Tibial nerve (tissue), 4 donors: ENCODE measurements at regions not wholly inside any gene's neighbourhood (a gene's known extent, or its start where the extent isn't known, plus 50 kb on each side); places are given as distances from the start of the nearest gene placed in this dataset.

Experiments used
- EP300 ChIP-seq, 2 donors: sonication (generic); formaldehyde crosslinking; IDR thresholded peaks; one replicate each; pipeline ENCODE4 v1.6.1; 2017; ENCODE audit warnings: antibody characterized with exemption in 2 of 2, mild to moderate bottlenecking in 1 of 2
- POLR2A ChIP-seq, 2 donors: fragments of 450-650 bp; IDR thresholded peaks; one replicate each; pipeline ENCODE4 v1.6.1; 2017; ENCODE audit warnings: antibody characterized with exemption in 2 of 2, mild to moderate bottlenecking in 2 of 2, moderate library complexity in 2 of 2
- TF ChIP-seq, protein P1 (sequence below), 5 experiments: fragments of 200-600 bp in 3 of 5; fragments of 450-650 bp in 2 of 5; sonication (generic) in 3 of 5; IDR thresholded peaks; one replicate each; pipeline ENCODE4 v1.5.1; 2016 to 2019; ENCODE audit warnings: antibody characterized with exemption in 5 of 5, mild to moderate bottlenecking in 3 of 5, moderate library complexity in 2 of 5

DNA sequence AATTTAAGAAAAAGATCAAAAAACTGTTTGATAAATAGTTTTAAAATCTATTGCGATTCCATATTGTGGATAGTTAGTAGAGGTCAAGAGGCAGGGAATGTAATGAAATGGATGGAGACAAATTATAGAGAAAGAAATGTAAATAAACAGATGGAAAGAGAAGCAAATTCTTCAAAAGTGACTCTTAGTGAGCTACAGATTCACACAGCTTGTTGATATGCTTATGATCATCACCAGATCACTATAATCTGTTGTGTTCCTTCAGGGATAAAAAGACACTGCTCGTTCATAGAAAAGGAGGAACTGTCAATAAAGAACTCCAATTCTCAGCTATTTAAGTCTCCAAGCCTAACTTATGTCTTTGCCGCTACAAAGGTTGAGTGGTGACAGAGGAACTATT, 251.4 kb upstream of the SEMA3C start:
- TF ChIP-seq, protein P1, sequence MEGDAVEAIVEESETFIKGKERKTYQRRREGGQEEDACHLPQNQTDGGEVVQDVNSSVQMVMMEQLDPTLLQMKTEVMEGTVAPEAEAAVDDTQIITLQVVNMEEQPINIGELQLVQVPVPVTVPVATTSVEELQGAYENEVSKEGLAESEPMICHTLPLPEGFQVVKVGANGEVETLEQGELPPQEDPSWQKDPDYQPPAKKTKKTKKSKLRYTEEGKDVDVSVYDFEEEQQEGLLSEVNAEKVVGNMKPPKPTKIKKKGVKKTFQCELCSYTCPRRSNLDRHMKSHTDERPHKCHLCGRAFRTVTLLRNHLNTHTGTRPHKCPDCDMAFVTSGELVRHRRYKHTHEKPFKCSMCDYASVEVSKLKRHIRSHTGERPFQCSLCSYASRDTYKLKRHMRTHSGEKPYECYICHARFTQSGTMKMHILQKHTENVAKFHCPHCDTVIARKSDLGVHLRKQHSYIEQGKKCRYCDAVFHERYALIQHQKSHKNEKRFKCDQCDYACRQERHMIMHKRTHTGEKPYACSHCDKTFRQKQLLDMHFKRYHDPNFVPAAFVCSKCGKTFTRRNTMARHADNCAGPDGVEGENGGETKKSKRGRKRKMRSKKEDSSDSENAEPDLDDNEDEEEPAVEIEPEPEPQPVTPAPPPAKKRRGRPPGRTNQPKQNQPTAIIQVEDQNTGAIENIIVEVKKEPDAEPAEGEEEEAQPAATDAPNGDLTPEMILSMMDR (IDR thresholded peaks at IDR 0.05), result no peak
- TF ChIP-seq EP300 (IDR thresholded peaks at IDR 0.05), result no peak
- TF ChIP-seq POLR2A (IDR thresholded peaks at IDR 0.05), result no peak
